ENCODE measurements at regions not wholly inside any gene's neighbourhood (a gene's known extent, or its start where the extent isn't known, plus 50 kb on each side); places are given as distances from the start of the nearest gene placed in this dataset.
"Not testable (repeated sequence)": the region's sequence is repeated elsewhere in the genome, so short reads cannot be mapped to it uniquely, and the experiment has no call there.

DNA sequence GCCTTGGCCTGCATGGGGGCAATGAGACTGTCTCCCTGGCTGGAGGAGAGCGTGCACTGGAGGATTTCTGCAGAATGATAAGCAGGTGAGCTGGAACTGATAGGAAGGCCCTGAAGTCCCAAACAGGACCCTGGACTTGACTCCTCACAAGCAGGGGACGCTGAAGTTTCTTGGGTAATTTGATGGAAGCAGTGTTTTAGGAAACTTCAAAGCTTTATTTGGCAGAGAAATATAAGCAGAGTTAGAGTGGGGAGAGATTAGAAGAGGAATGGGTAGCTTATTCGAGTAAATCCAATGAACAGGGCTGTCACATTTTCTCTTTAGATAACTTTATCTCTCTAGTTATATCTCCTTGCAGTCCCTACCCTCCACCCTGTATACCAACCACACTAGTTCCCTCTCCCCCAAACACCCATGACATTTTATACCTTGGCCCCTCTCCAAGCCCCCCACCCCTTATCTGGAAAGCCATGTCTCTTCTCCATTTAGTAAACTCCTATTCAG lies 73.6 kb upstream of the IGFBP5 start:
- Mint-ChIP-seq H3K27me3 (peaks cover 28% of the 10 kb centered on the region), H3K4me1 (no peaks in the 10 kb centered on the region)
- no peak for DNase-seq

DNA sequence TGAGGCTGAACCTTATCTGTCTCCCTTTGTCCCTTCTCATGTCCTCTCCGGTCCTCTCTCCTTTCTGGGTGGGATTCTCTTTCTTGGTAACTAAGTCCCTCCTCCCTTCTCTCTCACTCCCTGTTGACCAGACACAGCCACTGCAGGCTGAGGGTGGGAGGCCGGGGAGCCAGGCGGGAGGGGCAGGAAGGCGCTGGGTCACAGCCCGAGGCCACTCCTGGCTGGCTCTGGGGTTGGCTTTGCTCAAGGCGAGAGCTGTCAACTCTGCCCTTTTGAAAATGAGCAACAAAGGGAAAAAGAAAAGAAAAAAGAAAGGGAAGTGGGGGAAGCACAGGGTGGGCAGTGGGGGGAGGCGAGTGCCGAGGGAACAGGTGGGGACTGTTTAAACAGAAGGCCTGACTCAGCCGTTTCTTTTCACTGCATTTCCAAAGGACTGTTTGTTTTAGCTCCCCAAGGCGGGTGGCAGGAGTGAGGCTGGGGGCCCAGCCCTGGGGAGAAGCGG lies 70.5 kb upstream of the IGFBP5 start:
- Mint-ChIP-seq H3K36me3 (ENCODE audit: low read depth) (no peaks in the 10 kb centered on the region), H3K27me3 (peaks cover 34% of the 10 kb centered on the region)

More for the DNA sequence above, 73.6 kb upstream of the IGFBP5 start:
- Mint-ChIP-seq H3K27ac (no peak overlapping the region), H3K4me3 (no peak overlapping the region), H3K36me3 (ENCODE audit: low read depth) (no peaks in the 10 kb centered on the region), H3K9me3 (no peaks in the 10 kb centered on the region)
- intact Hi-C loops (cut with micrococcal nuclease) = no loop called here

DNA sequence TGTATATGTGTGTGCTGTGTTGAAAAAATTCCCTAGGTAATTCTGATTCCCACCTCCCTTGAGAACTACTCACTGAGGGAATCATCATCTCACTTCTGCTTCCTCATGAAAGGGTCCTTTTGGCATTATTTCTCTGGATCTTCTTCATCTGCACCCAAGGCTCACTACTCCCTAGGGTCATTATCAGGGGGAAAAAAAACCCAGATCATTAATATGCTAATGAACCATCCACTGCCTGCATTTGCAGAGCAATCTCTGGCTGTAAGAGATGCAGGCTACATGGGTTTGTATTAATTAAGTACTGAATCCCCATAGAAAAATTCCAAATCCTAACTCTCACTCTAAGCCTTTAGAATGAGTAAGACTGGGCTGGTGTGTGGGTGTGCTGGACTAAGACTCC lies 68.0 kb upstream of the IGFBP5 start:
- DNase-seq = no peak

More for the DNA sequence above, 70.5 kb upstream of the IGFBP5 start:
- DNase-seq = no peak
- Mint-ChIP-seq H3K4me1 (no peaks in the 10 kb centered on the region), H3K27ac (no peak overlapping the region), H3K4me3 (no peak overlapping the region), H3K9me3 (no peaks in the 10 kb centered on the region)
- intact Hi-C loops (cut with micrococcal nuclease) = no loop called here

DNA sequence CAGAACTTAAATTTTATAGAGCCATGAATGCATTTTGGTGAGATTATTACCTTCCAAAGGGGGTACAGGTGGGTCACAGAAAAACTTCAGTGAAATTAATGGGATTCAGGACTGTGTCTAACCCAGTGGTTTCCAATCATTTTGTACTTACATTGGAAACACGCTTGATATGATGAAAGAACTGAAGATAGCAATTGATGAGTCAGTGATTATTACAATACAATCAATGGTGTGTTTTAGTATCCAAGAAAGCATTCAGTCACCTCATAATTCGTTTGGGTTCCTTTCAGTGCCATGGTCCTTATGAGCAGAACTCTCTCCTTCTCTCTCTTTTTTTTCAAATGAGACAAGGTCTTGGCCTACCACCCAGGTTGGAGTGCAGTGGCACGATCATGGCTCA lies 66.5 kb upstream of the IGFBP5 start:
- Mint-ChIP-seq H3K27ac (no peak overlapping the region), H3K36me3 (ENCODE audit: low read depth) (no peaks in the 10 kb centered on the region), H3K4me3 (no peak overlapping the region), H3K27me3 (peaks cover 27% of the 10 kb centered on the region), H3K9me3 (no peaks in the 10 kb centered on the region), H3K4me1 (no peaks in the 10 kb centered on the region)
- intact Hi-C loops (cut with micrococcal nuclease) = no loop called here
- DNase-seq = no peak

More for the DNA sequence above, 68.0 kb upstream of the IGFBP5 start:
- Mint-ChIP-seq H3K9me3 (no peaks in the 10 kb centered on the region), H3K27ac (no peak overlapping the region), H3K36me3 (ENCODE audit: low read depth) (no peaks in the 10 kb centered on the region), H3K4me3 (no peak overlapping the region), H3K4me1 (no peaks in the 10 kb centered on the region), H3K27me3 (peaks cover 30% of the 10 kb centered on the region)
- intact Hi-C loops (cut with micrococcal nuclease) = no loop called here

DNA sequence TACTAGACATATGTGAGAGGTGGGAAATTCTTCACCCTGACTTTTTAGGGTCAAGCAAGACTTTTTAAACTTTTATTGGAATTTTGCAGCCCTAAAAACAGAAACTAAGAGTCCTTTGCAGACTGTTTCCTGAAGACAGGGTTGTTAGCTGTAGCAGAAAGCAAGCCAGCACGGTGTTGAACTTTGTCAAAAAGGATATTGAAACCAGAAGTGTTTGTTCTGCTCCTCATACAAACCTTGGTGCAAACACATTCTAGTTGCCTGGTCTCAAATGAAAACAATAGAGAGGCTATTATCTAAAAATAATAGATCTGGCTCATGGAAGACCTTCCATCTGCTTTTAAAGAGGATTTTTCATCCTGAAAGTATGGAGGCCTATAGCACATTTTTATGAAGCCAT lies 65.8 kb upstream of the IGFBP5 start:
- H3K4me1 Mint-ChIP-seq = no peaks in the 10 kb centered on the region
- no peak overlapping the region for H3K27ac Mint-ChIP-seq
- H3K9me3 Mint-ChIP-seq = no peaks in the 10 kb centered on the region
- H3K27me3 Mint-ChIP-seq = peaks cover 26% of the 10 kb centered on the region
- no peak for DNase-seq
- H3K4me3 Mint-ChIP-seq = no peak overlapping the region
- intact Hi-C loops (cut with micrococcal nuclease) = no loop called here
- H3K36me3 Mint-ChIP-seq (ENCODE audit: low read depth) = no peaks in the 10 kb centered on the region

DNA sequence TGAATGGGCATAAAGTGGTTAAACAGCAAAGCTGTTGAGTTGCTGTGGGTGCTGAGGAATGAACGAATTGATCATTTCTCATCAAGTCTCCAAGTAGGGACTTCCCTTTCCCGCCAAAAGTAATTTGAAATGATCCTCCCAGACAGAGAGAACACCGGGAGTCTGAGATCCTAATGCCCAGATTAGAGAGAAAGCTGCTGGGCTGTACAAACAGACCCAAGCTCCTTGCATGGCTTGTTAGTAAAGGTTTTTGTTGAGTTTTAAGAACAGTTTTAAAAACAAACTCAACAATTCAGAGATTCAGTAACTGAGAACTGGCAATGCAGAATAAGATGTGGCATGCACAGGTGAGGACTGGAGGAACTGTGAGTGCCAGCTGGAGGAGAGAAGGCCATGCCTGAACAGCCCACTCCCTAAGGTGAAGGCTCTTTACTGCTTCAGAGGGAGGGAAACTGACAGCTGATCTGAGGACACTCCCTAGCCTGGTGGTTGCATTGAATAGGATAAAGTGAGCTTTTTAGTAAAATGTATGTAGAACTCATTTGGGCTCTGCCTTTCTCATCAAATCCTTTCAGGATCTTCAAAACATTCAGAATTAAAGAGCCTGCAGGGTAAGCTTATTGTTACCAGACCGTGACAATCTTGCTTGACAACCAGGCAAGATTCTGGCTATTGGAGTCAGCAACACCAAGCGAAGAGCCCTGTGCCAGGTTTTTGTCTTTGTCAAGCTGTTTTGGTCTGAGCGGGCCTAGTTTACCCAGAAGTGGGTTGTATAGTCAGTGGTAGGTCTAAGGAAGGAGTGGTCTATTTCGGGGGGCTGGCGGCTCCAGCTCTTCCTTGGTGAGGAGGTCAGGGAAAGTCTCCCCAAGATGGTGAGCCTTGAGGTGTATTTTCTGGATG lies 63.2 kb upstream of the IGFBP5 start:
- intact Hi-C loops (cut with micrococcal nuclease) = no loop called here
- H3K27ac Mint-ChIP-seq = no peak overlapping the region
- no peaks in the 10 kb centered on the region for H3K4me1 Mint-ChIP-seq
- H3K4me3 Mint-ChIP-seq = no peak overlapping the region
- peaks cover 11% of the 10 kb centered on the region for H3K27me3 Mint-ChIP-seq
- no peaks in the 10 kb centered on the region for H3K9me3 Mint-ChIP-seq
- DNase-seq = no peak
- no peaks in the 10 kb centered on the region for H3K36me3 Mint-ChIP-seq (ENCODE audit: low read depth)

DNA sequence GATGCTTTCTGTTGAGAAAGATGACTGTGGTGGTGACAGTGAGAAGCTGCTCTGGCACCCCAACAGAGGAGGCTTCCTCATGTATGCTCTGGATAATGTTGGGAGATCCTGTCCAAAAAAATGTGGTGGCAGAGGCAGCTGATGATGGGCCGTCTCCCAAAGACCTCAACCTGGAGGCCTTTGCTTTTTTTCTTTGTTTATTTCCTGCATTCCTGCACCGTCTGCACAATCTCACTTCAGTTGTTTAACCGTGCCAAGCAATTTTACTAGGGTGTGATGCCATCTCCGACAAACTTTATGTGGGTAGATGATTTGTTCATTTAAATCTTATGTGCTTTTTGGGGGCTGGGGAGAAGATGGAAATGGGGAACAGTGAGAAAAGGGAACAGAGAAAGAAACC lies 62.2 kb upstream of the IGFBP5 start:
- DNase-seq = no peak
- Mint-ChIP-seq H3K9me3 (no peaks in the 10 kb centered on the region), H3K27me3 (peaks cover 4% of the 10 kb centered on the region), H3K27ac (no peak overlapping the region), H3K4me3 (no peak overlapping the region), H3K36me3 (ENCODE audit: low read depth) (no peaks in the 10 kb centered on the region), H3K4me1 (no peaks in the 10 kb centered on the region)
- intact Hi-C loops (cut with micrococcal nuclease) = no loop called here

DNA sequence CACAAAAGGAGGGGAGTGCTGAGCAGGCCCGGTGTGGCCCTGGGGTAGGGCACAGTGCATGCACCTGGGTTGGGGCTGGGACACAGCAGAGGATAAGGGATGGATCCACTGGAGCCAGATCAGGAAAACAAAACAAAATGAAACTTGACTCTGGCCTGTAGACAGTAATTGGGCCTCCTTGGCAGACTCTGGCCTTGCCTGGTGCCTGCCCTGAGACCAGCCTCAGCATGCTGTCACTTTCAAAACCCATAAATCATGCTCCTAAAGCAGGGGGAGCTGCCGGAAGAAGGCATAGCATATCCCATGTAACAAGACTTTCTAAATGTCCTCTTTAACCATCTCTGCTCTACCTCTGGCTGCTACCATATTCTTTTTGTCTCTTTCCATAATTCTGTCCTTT lies 61.1 kb upstream of the IGFBP5 start:
- peaks cover 9% of the 10 kb centered on the region for H3K27me3 Mint-ChIP-seq
- H3K9me3 Mint-ChIP-seq = no peaks in the 10 kb centered on the region
- H3K36me3 Mint-ChIP-seq (ENCODE audit: low read depth) = no peaks in the 10 kb centered on the region
- DNase-seq = no peak
- no peaks in the 10 kb centered on the region for H3K4me1 Mint-ChIP-seq
- no peak overlapping the region for H3K27ac Mint-ChIP-seq
- no peak overlapping the region for H3K4me3 Mint-ChIP-seq
- intact Hi-C loops (cut with micrococcal nuclease) = no loop called here

DNA sequence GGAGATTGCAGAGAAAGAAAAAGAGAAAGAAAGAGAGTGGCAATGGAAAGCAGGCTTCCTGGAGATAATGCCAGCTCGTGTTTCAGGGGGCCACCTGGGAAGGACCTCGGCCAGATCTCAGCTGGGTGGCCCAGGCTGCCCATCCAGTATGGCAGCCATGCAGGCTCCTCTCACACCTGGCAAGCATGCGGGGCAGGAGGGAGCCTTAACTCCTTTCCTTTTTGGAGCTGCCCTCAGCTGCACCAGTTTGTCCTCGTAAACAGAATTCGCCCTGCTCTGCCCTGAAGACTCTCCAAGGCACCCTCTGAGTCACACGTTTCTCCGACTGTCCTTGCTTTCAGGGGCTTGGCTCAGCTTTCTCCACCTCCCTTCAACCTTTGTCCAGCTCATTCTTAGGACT lies 59.5 kb upstream of the IGFBP5 start:
- Mint-ChIP-seq H3K27me3 (peaks cover 15% of the 10 kb centered on the region), H3K27ac (no peak overlapping the region), H3K9me3 (no peaks in the 10 kb centered on the region), H3K4me1 (no peaks in the 10 kb centered on the region), H3K36me3 (ENCODE audit: low read depth) (no peaks in the 10 kb centered on the region), H3K4me3 (no peak overlapping the region)
- DNase-seq = no peak
- intact Hi-C loops (cut with micrococcal nuclease) = no loop called here

DNA sequence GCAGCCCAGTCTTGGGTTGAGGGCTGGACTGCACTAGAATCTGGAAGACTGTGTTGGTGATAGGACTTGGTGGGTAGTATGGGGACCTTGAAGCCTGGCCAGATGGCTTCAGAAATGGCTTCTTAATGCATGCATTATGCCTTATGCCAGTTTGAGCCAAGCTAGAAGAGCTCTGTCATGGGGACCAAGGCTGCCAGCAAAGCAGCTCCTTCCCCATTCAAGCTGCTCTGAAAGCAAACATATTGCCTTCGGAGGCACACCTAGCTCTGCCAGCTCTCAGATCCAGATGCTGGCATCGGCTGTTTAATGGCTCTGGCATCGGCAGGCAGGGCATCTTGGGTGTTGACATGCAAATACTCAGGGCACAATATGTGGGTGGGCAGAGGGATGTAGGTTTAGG lies 59.0 kb upstream of the IGFBP5 start:
- Mint-ChIP-seq H3K36me3 (ENCODE audit: low read depth) (no peaks in the 10 kb centered on the region), H3K4me1 (no peaks in the 10 kb centered on the region), H3K4me3 (no peak overlapping the region), H3K27me3 (peaks cover 20% of the 10 kb centered on the region), H3K27ac (no peak overlapping the region), H3K9me3 (no peaks in the 10 kb centered on the region)
- intact Hi-C loops (cut with micrococcal nuclease) = no loop called here
- no peak for DNase-seq

DNA sequence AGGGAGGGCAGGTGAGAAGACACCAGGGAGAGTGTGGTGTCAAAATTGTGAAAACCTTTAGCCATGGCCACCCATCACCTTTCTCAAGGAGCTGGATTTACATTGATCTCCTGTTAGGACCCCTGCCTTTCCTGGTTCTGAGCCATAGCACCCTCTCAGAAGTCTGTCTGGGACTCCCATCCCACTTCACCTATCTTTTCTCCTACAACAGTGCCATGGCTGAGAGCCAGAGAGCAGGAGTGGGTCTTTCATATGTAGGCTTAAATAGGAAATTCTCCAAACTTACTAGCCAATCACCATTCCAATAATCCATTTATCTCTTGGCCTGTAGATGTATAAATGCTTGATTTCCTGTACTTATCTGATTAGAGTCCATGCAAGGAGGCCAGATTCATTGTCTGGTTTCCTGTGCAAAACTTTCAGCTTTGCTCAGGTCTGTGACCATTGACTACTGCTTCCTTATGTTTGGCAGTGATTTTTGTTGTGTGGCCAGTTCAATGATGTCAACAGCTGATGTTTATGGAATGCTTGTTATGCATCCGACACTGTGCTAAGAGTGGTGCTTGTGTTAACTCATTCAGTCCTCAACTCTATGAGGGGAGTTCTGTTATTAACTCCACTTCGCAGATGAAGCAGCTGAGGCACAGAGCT lies 57.6 kb upstream of the IGFBP5 start:
- peaks cover 32% of the 10 kb centered on the region for H3K27me3 Mint-ChIP-seq
- H3K27ac Mint-ChIP-seq = no peak overlapping the region
- no peak for DNase-seq
- H3K4me1 Mint-ChIP-seq = no peaks in the 10 kb centered on the region
- H3K4me3 Mint-ChIP-seq = no peak overlapping the region
- no peaks in the 10 kb centered on the region for H3K9me3 Mint-ChIP-seq
- H3K36me3 Mint-ChIP-seq (ENCODE audit: low read depth) = no peaks in the 10 kb centered on the region
- intact Hi-C loops (cut with micrococcal nuclease) = no loop called here

DNA sequence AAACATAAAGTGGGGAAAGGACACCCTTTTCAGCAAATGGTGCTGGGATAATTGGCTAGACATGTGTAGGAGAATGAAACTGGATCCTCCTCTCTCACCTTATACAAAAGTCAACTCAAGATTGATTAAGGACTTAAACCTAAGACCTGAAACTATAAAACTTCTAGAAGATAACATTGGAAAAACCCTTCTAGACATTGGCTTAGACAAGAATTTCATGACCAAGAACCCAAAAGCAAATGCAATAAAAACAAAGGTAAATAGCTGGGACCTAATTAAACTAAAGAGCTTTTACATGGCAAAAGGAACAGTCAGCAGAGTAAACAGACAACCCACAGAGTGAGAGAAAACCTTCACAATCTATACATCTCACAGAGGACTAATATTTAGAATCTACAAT lies 55.4 kb upstream of the IGFBP5 start:
- H3K27ac Mint-ChIP-seq; DNase-seq; H3K9me3 Mint-ChIP-seq; H3K4me3 Mint-ChIP-seq; H3K36me3 Mint-ChIP-seq (ENCODE audit: low read depth); H3K4me1 Mint-ChIP-seq; intact Hi-C loops (cut with micrococcal nuclease): not testable (repeated sequence)
- peaks cover 38% of the 10 kb centered on the region for H3K27me3 Mint-ChIP-seq

DNA sequence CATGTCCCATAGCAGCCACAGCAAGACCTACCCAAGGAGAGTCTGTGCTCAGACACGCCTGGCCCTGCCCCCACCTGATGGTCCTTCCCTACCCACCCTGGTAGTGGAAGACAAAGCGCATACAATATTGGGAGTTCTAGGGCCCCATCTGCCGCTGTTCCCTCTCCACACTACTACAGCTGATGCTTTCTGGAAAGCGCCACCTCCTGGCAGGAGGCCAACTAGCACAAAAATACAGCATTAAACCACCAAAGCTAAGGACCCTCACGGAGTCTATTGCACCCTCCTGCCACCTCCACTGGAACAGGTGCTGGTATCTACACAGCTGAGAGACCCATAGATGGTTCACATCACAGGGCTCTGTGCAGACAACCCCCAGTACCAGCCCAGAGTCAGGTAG lies 50.9 kb upstream of the IGFBP5 start:
- H3K27ac Mint-ChIP-seq; H3K4me1 Mint-ChIP-seq; H3K4me3 Mint-ChIP-seq; H3K9me3 Mint-ChIP-seq; H3K36me3 Mint-ChIP-seq (ENCODE audit: low read depth); DNase-seq; intact Hi-C loops (cut with micrococcal nuclease): not testable (repeated sequence)
- peaks cover 34% of the 10 kb centered on the region for H3K27me3 Mint-ChIP-seq

DNA sequence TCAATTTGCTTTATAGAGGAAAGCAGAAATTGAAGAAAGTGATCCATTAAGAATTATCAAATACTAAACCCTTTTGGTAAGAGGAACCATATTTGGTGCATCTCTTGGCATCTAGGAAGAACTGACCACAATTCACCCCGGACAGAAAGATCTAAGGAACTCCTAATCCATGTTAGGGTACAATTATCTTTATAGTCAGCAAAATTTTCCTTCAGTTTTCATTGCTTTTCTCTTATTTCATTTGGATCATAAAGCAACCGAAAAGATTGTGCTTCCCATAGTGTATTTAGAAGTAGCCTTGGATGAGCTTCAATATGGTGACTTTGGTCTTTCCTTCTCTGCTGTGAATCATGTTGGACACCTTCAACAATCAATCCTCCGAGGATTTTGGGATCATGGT lies 50.1 kb upstream of the IGFBP5 start:
- Mint-ChIP-seq H3K27ac (no peak overlapping the region), H3K36me3 (ENCODE audit: low read depth) (no peaks in the 10 kb centered on the region), H3K27me3 (peaks cover 29% of the 10 kb centered on the region), H3K4me1 (no peaks in the 10 kb centered on the region), H3K4me3 (no peak overlapping the region), H3K9me3 (no peaks in the 10 kb centered on the region)
- intact Hi-C loops (cut with micrococcal nuclease) = no loop called here
- no peak for DNase-seq
